ENCODE measurements at regions not wholly inside any gene's neighbourhood (a gene's known extent, or its start where the extent isn't known, plus 50 kb on each side); places are given as distances from the start of the nearest gene placed in this dataset.

DNA sequence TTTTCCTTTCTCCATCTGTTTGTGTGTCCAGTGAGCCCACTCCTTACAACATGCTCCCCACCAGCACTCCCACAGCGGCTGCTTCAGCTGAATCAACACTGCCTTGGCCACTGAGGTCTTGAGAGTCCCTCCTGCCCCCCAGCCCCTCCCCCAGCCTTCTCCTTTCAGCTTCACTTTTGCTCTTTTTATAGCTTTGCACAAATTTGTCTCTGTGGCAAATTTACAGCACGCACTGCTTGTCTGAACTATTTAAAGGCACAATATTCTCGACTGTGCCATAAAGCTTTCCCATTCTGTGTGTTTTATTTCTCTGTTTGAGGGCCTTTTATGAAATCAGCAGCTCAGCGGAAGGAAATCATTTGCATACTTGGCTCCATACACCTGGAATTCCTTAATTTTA lies 579.3 kb downstream of the TOX3 start:
- no peak for DNase-seq

DNA sequence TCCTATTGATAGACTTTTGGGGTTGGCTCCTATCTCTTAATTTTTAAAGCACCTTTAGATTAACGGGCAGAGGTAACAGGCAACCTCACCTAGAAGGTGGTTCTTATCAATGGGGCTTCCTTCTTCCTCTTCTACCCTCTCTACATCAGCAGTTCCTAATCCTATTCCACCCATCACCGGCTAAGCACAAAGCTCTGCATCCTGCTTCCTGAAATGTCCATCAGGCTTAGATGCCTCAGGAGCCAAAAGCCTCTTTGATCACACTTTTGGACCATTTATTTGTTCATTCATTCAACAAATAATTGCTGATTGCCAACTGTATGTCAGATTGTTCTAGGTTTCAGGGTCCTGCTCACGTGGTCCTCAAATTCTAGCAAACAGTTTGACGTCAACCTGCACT lies 586.0 kb downstream of the TOX3 start:
- no peak for DNase-seq

DNA sequence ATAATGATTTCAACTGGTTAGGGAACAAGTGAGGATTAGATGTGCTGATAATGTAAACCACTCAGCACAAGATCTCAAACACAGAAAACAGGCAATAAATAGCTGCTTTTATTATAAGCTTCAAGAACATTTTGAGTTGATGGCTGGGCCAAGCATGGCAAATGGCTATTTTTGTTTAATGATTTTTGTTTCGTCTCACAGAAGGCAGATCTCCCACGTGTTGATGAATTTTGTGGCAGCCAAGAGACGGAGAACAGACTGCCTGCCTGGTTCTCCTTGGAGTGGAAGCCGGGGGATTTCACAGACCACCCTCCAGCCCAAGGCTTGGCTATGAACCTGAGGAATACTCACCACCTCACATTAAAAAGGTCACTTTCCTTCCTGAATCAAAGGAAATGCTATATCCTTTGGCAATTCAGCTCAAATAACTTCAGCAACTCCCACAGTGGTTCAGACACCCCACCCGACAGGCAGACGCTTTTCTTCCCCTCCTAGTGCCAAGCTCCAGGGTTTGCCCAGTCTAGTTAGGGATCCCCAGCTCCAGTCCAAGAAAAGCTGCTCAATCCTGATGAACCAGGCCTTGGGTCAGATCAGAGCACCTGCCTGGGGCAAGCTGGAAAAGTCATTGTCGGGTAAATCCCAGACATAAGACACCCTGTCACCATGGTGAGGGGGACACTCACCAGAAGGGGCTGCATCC lies 593.5 kb downstream of the TOX3 start:
- no peak for DNase-seq

DNA sequence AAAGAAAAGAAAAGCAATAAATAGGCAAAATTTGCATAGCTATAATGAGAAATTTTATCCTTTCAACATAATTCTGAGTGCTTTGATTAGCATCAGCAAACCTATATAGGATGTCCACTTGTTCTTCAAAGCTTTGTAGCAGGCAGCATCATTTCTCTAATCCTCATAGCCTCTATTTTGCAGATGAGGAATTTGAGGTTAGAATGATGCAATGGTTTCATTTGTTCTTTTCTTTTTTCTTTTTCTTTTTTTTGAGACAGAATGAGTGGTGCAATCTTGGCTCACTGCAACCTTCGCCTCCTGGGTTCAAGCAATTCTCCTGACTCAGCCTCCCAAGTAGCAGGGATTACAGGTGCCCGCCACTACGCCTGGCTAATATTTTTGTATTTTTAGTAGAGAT lies 594.4 kb downstream of the TOX3 start:
- no peak for DNase-seq

DNA sequence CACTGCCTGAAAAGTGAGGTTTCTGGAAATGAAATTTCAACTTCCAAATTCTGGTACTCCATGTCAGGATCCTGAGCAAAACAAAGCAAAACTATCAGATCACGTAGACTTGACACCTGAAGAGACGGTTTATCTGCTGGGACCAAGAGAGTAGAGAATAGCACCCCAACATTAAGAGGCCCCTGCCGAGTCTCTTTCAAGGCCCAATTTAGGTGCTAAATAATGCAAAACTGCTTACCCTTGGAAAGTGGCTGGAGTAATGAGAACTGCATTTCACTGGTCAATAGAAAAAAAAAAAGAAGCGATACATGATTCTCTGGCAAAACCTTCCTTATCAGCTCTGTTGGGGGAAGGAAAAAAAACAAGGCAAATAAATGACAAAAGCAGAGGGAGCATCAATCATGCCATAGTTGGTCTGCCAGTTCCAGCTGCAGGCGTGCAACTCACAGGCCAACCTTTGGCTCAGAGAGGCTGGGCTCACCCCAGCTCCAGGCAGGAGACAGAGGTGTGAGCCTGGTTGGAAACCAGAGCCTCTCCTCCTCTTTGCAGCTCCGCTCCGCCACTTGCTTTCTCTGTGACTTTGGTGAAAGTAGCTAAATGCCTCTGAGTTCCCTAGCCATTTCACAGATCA lies 595.2 kb downstream of the TOX3 start:
- no peak for DNase-seq

DNA sequence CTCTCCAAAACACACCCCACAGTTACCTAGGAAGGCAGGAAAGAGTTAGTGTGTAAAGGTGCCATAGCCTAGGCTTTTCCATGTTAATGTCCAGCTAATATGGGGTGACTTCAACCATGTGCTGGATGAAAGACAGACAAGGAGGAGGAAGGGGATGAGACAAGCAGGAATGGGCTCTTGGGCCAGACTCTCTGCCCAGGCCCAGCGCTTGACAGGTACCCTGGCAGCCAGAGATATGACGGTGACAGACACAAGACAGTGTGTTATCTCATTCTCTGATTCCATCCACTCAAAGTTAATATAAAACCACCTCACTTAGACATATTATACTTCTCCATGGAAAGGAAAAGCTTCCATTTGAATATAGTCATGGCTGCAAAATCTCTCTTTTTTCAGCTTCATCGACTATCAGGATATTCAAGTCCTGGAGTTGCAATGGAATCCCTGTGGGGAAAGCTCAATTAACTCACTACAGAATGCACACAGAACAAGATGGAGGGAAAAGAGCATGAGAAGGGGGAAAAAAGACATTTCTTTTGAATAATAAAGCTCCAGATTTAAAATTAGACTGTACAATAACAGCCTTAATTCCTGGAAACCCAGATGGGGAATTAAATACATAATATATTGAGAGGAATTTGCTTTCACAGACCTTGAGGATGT lies 596.7 kb downstream of the TOX3 start:
- DNase-seq = no peak

DNA sequence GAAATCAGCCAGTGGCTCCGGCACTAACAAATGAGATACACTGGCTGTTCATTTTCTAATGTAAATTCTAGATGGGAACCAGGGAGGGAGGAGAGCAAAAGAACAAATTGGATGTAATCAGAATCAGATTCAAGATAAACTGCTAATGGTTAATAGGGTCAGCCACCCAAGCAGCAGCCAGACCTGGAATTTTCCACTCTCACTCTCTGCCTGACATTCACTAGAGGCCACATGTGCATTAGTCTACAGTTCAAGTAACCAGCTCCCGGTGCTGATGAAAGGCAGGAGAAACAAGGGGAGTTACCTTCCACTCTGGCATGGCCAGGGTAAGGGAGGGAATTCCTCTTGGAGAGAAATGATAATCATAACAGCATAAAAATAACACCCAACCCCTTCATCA lies 597.7 kb downstream of the TOX3 start:
- no peak for DNase-seq

DNA sequence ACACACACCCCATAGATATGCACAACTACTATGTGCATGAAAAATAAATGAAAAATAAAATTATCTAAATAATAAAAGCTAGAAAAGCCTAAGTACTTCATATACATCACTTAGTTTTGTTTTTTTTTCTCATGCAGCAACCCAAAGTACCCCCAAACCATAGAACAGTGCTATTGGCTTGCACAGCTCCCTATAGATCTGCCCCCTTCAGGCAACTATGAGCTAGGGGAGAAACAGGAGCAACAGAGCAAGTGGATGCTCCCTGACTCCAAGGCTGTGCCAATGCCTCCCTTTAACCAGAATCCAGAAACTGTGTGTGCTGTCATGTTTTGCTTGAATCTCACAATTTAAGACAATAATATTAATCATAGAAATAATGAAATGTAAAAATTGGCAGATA lies 605.5 kb downstream of the TOX3 start:
- no peak for DNase-seq

DNA sequence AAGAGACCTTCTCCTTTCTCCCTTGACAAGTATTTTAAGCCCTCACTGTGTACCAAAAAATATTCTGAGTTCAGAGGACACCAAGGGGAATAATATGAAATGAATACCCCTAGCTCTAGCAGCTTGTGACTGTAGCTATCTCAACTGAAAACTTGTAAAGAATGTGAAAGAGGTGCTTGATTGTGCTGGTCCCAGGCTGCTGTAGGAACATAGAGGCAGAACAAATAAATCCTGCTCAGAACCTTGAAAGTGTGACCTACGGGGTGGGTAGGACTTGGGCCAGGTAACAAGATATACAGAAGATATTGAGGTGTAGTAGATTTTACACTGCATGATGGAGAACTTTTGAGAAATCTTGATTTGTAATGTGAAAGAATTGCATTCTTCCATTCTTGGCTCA lies 606.8 kb downstream of the TOX3 start:
- no peak for DNase-seq

DNA sequence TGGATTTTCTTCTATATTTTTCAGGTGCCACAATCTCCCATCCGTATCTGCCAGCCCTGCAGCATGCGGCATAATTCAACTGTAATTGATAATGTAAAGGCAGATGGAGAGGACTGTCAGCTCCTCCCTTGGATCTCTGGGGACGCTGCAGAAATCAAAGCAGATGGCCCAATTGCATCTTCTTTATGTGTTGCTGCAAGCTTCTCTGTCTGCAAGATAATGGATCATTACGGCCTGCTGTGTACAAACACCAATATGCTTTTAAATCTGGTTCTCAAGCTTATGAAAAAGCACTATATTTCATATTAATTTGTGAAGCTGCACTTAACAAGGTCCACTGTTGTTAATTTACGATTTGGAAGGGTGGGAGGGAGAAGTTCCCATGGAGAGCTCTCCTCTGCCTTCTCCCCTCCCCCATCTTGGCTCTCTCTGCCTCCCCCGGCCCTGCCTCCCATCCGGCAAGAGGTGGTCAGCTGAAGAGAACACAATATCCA lies 607.5 kb downstream of the TOX3 start:
- DNase-seq = no peak

DNA sequence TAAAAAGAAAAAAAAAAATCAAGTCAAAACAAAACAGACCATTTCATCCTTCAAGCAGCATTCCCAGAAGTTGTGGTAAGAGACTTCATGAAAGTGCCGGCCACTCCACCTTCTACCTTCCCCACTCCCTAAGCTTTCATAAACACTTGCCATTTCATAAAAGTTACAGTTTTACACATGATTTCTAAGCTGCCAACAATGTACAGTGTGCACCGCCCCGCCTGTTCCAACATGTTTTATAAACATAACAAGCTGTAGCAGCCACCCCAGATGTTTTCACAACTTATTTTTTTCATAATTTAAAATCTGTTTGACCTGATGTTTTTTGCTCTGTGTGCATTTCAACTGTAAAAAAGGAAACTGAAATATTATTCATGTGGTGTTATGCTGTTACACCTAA lies 608.1 kb downstream of the TOX3 start:
- DNase-seq = no peak

DNA sequence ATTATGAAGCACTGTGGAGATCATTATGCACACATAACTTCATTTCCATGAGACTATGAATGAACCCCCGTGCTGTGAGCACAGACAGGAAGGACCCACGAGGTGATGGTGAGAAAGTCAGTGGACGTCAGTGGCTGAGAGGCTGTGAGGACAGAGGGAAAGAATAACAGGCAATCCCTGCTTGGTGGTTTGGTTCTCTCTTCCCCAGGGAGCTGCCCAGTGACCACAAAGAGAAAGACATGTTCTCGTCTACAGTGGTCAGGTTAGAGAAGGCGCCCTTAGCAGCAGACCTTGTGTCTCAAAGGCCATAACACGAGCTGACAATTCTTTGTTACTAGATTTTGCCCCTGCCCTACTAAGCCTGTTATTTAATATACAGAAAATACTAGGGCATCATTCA lies 609.2 kb downstream of the TOX3 start:
- DNase-seq = no peak

DNA sequence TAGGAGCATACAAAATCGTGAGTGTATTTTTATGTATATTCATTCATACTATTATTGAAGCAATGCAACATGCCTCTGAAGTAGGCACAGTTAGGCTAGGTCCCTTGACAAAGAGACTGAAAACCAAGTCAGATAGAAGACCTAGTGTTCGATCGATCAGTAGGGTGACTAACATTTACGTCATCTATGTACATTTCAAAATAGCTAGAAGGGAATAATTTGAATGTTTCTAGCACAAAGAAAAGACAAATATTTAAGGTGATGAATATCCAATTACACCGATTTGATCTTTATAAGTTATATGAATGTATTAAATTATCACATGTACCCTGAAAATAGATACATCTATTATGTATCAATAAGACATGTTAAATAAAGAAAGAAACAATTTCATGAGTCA lies 610.1 kb downstream of the TOX3 start:
- DNase-seq = no peak

DNA sequence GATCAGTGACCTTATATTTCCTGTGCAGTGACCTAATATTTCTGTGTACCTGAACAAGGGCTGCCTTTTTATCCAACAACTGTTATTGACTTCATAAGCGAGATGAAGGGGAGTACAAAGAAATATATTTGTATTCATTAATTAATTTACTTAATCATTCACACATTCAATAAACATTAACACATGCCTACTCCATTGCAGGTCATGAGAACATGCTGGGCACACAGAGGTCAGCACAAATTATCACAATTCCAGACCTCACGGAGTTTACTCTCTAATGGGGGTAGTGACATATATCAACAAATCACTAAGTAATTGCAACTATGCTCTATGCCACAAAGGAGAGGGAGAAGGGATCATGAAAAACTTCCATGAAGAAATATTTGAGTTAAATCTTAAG lies 614.6 kb downstream of the TOX3 start:
- no peak for DNase-seq

DNA sequence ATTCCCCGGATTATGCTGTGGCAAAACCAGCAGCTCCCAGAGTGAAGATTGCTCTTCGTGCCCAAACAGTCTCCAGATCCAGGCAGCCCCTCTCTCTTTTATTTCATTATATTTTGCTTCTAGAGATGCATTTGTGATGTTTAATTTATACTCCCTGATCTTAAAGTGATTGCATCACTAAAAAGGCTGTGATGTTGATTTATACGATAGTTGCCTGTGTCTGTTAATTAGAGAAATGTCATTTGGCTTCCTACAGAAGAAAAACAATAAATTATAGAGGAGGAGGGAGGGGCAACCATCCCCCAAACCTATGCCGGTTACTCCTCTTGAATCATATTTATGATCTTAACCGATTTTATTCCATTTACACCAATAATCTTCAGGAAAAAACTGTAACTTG lies 615.3 kb downstream of the TOX3 start:
- DNase-seq = no peak

DNA sequence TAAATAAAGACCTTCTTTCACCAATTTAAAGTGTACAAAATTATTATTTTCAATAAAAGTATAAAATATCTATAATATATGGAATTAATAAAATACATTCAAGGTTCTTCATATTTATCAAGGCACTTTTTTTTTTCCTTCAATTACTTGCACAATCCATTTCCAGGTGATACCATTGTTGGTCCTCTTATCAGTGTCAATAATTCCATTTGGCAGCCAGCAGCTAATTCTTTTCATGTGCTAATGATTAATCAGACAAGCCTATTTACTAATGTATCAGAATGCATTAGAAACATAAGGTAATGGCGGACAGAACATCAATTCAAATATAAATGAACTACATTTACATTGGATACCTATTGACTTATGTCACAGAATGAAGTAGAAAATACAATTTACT lies 622.2 kb downstream of the TOX3 start:
- no peak for DNase-seq

DNA sequence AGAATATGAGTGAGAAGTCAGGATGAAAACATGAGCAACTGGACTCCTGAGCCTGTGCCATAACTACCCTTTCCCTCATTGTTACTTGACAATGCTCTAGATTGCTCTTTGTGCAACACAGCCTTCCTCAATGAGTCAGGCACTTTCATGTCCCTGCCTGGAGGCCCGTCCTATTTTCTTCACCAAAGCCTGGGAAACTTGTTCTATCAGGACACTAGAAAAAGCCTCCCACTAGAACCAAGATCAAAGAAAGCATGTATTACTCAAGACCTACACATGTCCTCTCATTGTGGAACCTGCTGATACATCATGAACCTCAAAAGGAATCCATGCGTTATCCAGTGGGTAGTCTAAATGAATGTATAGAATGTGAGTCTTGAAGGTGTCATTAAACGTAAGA lies 624.5 kb downstream of the TOX3 start:
- DNase-seq = no peak

DNA sequence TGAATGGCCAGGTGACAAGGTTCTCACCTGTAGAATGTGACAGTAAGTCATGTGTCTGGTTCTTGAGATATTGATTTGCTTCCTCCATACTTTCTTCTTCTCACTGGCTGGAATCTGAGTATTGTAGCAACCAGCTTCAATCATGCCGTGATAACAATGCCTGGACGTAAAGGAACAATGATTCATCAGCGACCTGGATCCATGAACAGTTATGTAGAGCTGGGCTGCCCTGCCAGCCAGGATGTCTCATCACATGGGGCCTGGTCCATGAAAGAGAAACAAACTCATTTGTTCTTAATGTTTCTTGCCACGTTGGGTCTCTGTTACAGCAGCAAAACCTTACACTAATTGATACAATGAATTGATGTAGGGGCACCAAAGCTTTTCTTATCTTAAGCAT lies 627.2 kb downstream of the TOX3 start:
- DNase-seq = no peak

DNA sequence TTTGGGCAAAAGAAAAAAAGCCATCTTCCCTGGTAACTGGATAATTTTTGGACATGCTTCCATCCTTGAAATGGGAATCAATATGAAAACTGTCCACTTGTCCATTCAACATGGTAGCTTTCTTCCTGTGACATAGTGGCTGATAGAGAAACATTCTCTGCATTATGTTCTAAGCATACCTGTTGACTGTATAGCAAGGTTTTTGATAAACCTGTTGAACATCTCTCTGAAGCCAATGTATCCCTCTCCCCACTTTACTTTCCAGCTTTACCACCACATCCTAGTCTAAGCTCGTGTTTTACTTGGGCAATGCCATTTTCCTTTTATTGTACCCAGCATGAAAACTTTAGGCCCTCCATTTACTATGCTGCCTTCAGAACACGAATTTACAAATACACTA lies 630.1 kb downstream of the TOX3 start:
- DNase-seq = no peak

DNA sequence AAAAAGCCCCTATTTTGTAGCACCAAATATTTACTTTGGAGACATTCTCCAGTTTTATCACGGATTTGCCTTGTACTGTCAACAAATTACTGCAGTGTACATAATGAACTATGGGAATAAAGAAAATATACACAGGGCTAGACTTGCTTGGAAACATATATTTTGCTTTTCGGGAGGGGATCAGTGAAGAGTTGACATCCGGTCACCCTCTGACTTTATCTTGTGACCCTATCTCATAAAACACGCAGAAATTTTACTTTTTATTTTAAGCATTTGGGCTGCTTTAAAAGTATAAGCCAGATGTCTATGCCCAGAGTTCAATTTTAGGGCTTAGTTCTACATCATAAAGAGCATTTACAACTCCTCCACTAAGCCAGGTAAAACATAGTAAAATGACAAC lies 630.7 kb downstream of the TOX3 start:
- DNase-seq = no peak

DNA sequence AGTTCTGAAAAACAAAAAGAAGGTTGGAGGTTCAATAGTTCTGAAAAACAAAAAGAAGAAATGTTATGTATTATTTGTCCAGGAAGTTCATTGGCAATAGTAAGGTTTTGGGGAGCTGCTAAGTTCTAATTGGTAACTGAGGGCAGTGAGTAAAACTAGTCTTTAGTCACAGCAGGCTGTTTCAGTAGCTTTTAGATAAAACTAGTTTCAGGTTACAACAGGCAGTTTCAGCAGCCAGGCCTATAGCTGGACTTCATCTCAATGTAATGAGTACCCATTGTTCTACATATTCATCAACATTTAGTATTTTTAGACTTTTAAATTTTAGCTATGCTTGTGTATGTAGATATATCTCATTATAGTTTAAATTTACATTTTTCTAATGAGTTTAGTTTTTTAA lies 639.3 kb downstream of the TOX3 start:
- DNase-seq = no peak

DNA sequence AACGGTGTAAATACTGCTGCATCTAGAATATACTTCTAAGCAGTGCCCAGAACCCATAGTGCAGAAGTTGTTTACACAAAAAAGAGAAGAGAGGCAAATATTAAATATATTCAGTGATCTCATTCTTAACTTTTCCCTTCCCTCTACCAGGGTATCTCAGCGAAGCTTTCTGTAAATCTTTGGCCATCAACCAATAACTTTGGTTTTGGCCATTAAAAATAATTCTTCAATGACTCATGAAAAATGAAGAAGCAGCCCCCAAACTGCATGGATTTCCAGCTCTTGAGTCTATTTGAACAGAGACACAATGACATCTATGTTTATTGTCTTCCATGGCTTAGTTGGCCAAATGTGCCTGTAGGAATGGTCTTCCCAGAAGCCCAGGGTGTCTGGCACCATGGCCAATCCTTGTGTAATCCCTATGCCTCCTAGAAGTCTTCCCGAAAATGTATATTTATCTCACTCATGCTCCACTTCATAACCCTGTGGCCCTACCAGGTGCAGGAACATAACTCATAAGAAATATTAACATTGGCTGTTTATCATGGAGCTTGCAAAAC lies 646.6 kb downstream of the TOX3 start:
- DNase-seq = no peak

DNA sequence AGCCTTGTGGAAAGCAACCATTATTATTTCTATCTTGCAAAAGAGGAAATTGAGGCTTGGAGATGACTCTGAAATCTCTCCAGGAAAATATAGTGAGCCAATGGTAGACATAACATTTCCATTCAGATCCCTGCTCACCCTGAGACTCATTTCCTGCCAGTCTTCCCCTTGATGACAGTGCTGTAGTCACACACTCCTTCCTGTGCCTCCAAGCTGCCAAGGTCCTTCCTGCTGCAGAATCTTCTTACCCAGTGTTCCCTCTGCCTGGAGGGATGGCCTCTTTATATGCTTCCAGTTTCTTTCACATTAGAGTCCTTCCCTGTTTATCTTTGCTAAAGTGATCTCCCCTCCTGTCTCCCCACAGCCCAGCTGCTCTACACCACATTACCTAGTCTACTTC lies 648.1 kb downstream of the TOX3 start:
- no peak for DNase-seq

DNA sequence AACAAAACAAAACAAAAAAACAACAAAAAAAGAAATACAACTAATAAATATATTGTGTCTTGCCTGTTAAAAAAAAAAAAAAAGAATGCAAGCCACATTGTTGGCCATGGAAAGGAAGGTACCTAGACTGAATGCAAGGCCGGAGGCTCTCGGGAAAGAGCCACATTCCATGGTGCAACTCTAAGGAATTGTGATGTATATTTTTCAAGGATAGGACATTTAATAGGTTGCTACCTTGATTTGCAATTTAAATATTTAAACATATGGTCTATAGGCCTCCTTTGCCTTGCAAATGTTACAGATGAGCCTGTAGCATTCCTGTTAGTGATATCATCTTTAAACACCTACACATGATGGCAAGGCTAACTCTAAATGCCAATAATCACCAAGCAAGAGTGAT lies 650.9 kb downstream of the TOX3 start:
- no peak for DNase-seq

Measured in activated CD8-positive, alpha-beta memory T cell treated with anti-CD3 and anti-CD28 coated beads, Interleukin-2, amount 50 U/mL, for 4 hours (primary cell).